Mucosa of descending colon (tissue), 3 donors: ENCODE measurements at regions not wholly inside any gene's neighbourhood (a gene's known extent, or its start where the extent isn't known, plus 50 kb on each side); places are given as distances from the start of the nearest gene placed in this dataset.

Experiments used
- ATAC-seq: fragments of 200-7000 bp; cut with Tn5 transposase; one replicate; pipeline ENCODE4 v1.9.1; 2020; ENCODE audit warnings: mild to moderate bottlenecking, moderate library complexity
- DNase-seq, 3 donors: peaks; one replicate each; pipeline ENCODE4 v3.0.0-alpha.2; 2020
- H3K36me3 ChIP-seq: fragments of 200-600 bp; one replicate; pipeline ENCODE4 v1.8.0; 2021; ENCODE audit warnings: low read depth, mild to moderate bottlenecking
- H3K4me1 ChIP-seq: fragments of 200-600 bp; one replicate; pipeline ENCODE4 v1.8.0; 2021; ENCODE audit warnings: low read depth, mild to moderate bottlenecking
- H3K4me3 ChIP-seq: fragments of 200-600 bp; one replicate; pipeline ENCODE4 v1.8.0; 2021; ENCODE audit warnings: mild to moderate bottlenecking
- H3K9me3 ChIP-seq: fragments of 200-600 bp; one replicate; pipeline ENCODE4 v1.8.0; 2021; ENCODE audit warnings: mild to moderate bottlenecking
- CTCF ChIP-seq: fragments of 200-600 bp; IDR thresholded peaks from one replicate; pipeline ENCODE4 v1.8.0; 2022; ENCODE audit warnings: antibody characterized with exemption, mild to moderate bottlenecking
- intact Hi-C, 2 donors: fragments of 100-400 bp; cut with DNase I in 1 of 2; cut with micrococcal nuclease in 1 of 2; formaldehyde crosslinking; loops; one replicate each; pipeline versions ENCODE4 v1.11.0 to v1.11.1; 2022; cut with DNase I, micrococcal nuclease
- donor health status: DM: no; HTN: no; CAD: no; lungs with moderate emphysema.
- donor health status: DM: no; HTN: no; CAD: no.
- donor health status: DM: no; HTN: yes; CAD: no.

- no peaks in the 10 kb centered on the region for H3K36me3 ChIP-seq
- H3K9me3 ChIP-seq = no peaks in the 10 kb centered on the region
- ATAC-seq (no peak), DNase-seq (no peak)
- H3K4me1 ChIP-seq = no peaks in the 10 kb centered on the region
- no peak for TF ChIP-seq CTCF
- intact Hi-C loops = no loop called here
- H3K4me3 ChIP-seq = no peak overlapping the region
Measured at GRCh38 chr7:27314111-27314510, 71.5 kb downstream of the EVX1 start.

- TF ChIP-seq CTCF = no peak
- H3K9me3 ChIP-seq = no peaks in the 10 kb centered on the region
- DNase-seq = no peak
Measured at GRCh38 chr7:27315066-27315465, 72.5 kb downstream of the EVX1 start.

GRCh38 chr7:27316311-27316710, 73.7 kb downstream of the EVX1 start:
- no peak overlapping the region for H3K4me3 ChIP-seq
- no peak for ATAC-seq

More at GRCh38 chr7:27315066-27315465, 72.5 kb downstream of the EVX1 start:
- Histone ChIP-seq H3K4me1 (no peaks in the 10 kb centered on the region), H3K36me3 (no peaks in the 10 kb centered on the region), H3K4me3 (no peak overlapping the region)
- intact Hi-C loops = no loop called here
- no peak for ATAC-seq

GRCh38 chr7:27324246-27324645, 81.6 kb downstream of the EVX1 start:
- no peak for ATAC-seq
- no peak for DNase-seq
- intact Hi-C loops = no loop called here

More at GRCh38 chr7:27316311-27316710, 73.7 kb downstream of the EVX1 start:
- no peak for DNase-seq
- intact Hi-C loops = no loop called here
- no peak for TF ChIP-seq CTCF
- Histone ChIP-seq H3K9me3 (no peaks in the 10 kb centered on the region), H3K4me1 (no peaks in the 10 kb centered on the region), H3K36me3 (no peaks in the 10 kb centered on the region)

GRCh38 chr7:27329909-27330308, 87.3 kb downstream of the EVX1 start:
- H3K9me3 ChIP-seq = no peaks in the 10 kb centered on the region
- intact Hi-C loops = no loop called here
- no peak overlapping the region for H3K4me3 ChIP-seq
- TF ChIP-seq CTCF = no peak
- ATAC-seq = no peak
- DNase-seq = no peak
- no peaks in the 10 kb centered on the region for H3K4me1 ChIP-seq
- H3K36me3 ChIP-seq = no peaks in the 10 kb centered on the region

More at GRCh38 chr7:27324246-27324645, 81.6 kb downstream of the EVX1 start:
- TF ChIP-seq CTCF = no peak
- Histone ChIP-seq H3K9me3 (no peaks in the 10 kb centered on the region), H3K36me3 (no peaks in the 10 kb centered on the region), H3K4me3 (no peak overlapping the region), H3K4me1 (no peaks in the 10 kb centered on the region)

- Histone ChIP-seq H3K4me3 (no peak overlapping the region), H3K9me3 (no peaks in the 10 kb centered on the region), H3K4me1 (no peaks in the 10 kb centered on the region), H3K36me3 (no peaks in the 10 kb centered on the region)
- ATAC-seq (no peak), DNase-seq (no peak)
- intact Hi-C loops = no loop called here
- no peak for TF ChIP-seq CTCF
Measured at GRCh38 chr7:27339478-27339877, 96.9 kb downstream of the EVX1 start.
